HG02798 (cell line): ENCODE measurements at regions not wholly inside any gene's neighbourhood (a gene's known extent, or its start where the extent isn't known, plus 50 kb on each side); places are given as distances from the start of the nearest gene placed in this dataset.

Source experiments
- ATAC-seq: cut with Tn5 transposase; IDR thresholded peaks from one replicate; pipeline ENCODE4 v1.9.1; 2021; ENCODE audit warnings: mild to moderate bottlenecking; ENCODE audit not compliant: unreplicated experiment, poor library complexity

DNA sequence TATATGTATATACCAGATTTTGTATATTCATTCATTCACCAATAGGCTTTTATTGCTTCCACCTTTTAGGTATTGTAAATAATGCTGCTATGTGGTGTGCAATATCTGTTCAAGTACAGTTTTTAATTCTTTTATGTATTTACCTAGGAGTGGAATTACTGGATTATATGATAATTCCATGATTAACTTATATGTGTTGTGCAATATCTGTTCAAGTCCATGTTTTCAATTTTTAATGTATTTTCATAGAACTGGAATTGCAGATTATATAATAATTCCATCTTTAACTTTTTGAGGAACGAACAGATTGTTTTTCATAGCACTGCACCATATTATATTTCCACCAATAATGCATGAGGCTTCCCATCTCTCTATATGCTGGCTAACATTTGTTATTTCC is 50.6 kb upstream of the L3MBTL4 start:
- ATAC-seq = no peak

DNA sequence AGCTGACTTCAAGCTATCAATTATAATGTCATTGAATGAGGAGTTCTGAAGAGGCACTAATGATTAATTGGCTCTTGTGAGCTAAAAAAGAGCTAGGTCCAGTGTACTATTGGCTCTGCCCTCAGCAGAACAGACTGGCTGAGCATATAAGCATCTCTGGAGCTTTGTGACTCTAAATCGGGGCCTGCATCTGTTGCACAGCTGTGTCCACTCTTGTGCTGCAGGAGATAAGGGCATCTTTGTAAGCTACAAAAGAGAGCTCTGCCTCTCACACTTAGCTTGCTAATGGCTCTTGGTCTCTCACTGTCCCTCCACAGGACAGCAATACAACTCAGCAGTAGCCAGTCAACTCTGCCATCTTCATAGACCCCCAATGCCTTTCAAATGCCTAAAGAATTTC is 61.5 kb upstream of the L3MBTL4 start:
- ATAC-seq = no peak

DNA sequence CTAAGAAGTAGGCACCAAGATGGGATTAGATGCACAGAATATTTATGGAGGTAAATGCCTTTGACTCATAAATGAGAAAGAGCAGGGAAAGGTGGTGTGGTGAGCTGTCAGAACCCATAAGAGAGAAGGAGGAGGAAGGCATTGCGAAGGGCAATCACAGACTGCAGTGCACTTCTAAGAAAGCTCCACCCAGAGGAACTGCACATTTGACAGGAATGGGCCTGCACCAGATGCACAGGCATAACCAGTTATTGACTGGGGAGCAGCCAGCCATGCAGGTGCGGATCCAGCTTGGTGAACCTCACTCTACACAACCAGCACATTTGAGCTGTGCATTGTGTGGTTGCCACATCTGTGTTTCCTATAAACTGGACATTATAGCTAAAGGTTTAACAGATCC is 62.2 kb upstream of the L3MBTL4 start:
- no peak for ATAC-seq

DNA sequence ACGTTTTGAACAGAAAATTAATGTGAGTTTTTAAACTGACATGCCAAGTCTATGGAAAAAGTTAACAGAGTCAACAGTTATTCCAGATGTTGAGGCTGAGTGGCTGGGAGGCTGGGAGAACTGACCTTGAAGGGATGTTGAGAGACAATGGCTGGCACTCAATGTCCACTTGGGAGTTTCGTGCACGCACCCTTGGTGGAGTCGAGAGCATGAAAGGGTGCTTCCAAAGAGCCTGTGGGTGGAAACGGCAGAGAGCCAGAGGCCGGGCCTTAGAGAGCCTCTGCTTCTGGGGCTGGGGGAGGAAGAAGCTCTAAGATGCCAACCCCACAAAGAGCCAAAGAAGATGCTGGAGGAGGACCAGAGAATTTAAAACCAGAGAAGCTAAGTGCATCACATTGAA is 63.4 kb upstream of the L3MBTL4 start:
- no peak for ATAC-seq

DNA sequence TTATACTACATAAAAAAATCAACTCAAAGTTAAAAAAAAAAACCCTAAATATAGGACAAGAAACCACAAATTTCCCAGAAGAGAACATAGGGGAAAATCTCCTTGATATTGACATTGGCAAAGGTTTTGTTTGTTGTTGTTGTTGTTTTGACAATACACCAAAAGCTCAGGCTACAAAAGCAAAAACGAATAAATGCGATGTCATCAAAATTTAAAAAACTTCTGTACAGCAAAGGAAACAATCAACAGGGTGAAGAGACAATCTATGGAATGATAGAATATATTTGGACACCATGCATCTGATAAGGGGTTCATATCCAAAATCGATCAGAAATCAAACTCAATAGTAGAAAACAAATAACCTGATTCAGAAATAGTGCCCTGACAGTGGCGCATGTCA is 65.0 kb upstream of the L3MBTL4 start:
- ATAC-seq = no peak

DNA sequence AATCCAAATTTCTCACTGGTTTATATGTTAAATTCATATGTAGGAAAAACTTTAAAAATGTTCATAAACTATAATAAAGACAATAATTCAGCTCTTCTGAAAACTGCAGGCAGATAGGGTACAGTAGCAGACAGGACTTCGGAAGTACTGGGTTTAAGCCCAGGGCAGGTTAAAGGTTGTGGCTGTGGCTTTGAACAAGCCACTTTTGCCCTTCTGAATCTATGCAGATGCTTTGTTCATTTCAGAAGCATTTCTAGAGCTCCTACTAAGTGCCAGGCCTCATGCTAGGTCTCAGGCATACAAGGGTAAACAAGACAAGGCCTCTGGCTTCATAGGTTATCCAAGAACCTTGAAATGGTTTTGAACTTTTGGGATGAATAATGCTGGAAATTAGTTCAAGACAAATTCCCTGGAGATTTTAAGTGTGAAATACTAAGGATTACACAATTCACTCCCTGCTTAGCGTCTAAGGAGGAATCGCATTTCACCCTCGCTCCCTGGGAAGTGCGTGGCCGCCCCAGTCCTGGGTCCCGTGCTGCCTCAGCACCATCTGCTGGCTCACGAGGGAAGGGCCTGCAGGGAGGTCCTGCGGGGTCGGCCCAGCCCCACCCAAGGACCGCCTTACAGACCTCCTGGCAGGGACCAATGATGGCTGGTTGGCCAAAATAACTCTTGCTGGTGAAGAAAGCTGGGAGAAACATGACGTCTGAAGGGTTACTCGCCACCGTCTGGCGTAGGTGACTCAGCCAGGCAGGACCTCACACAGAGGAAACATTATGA is 67.7 kb upstream of the L3MBTL4 start:
- peak; percentile 60 for ATAC-seq

DNA sequence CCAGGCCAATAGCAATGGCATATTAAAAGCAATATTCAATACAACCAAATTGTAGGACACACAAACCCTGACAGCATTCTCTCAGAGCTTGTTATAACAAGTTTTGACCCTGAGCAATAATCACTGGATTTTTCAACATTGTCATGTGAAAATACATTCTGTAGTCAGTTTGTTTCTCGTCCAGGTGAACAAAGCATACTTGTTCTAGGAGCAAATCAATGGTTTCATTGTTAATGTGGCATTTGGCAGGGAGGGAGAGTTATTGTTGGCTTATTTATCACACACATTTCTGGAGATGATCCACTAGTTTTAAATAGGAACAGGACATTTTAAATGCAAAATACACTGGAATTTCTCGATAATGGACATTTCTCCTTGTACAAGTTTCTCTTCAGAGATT is 69.9 kb upstream of the L3MBTL4 start:
- no peak for ATAC-seq

DNA sequence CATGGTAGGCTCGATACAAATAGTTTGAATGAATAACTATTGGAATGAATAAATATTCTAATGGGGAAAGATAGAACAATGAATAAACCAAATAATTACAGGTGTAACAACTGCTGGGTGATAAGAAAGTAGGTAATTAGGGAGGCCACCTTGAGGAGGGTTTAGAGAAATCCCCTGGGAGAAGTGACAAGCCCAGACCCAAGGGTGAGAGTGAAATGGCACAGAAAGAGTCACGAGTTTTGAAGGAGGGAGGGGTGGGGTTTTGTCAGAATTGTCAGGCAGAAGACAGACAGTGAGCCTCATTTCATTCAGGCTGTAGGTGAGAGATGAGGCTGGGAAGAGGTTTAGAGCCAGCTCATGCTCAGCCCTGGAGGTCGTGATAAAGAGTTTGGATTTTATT is 71.6 kb upstream of the L3MBTL4 start:
- ATAC-seq = no peak

DNA sequence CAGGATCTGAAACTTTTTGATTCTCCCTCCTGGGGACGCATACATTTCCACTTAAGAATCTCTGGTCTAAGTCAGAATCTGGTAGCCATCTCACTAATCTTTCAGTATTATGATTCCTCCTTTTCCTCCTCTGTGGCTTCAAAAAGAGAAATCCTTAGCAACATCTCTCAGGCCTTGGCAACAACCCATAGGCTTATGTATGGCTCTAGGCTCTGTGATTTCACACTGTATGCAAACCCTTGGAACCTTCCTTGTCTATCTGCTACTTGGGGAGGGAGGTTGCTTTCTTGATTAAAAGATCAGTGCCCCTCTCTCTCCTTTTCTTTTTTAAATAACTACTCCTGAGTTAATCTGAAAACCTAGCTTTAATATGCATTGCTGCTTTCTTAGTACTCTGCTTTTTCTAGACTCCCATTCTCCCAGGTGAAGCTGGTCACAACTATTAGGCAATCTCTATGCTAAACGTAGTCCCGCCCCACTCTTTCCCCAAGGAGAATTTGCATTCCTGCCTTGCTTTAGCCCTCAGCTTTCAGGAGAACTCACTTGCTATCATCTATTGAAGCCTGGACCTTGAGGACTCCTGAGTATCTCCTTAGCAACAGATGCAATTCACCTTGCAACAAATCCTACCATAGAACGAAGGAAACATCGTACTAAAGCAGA is 72.2 kb upstream of the L3MBTL4 start:
- no peak for ATAC-seq

DNA sequence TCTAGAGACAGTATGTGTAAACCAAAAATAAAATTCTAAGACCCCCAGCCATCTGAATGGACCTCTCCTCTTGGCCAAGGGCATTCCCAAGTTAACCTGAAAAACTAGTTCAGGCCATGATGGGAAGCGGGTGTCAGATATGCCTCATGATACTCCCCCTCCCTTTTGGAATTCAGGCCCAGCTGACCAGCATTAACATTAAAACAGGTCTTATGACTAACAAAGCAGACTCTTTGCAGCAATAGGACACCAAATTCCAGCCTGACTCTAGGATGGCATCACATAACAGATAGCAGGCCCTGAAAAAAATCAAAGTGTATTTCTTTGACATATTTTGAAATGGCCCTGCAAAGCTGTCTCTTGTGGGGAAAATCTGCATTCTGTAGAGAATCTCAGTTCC is 73.3 kb upstream of the L3MBTL4 start:
- no peak for ATAC-seq

DNA sequence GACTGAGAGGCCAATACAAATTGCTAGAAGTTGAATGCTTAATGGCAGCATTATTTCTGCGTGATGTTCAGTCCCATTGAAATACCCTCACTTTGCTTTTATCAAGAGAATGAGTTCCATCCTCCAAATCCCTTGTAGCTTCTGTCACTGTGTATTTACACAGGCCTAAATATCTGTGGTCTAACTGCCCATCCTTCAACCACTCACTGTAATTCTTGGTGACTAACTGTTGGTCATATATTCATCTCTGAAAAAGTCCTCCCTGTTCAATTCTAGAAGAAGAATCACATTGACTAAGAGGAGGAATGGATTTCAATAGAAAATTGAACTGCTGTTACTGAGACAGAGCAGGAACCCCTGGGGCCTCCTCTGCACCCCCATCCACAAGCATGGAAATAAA is 74.2 kb upstream of the L3MBTL4 start:
- ATAC-seq = no peak

DNA sequence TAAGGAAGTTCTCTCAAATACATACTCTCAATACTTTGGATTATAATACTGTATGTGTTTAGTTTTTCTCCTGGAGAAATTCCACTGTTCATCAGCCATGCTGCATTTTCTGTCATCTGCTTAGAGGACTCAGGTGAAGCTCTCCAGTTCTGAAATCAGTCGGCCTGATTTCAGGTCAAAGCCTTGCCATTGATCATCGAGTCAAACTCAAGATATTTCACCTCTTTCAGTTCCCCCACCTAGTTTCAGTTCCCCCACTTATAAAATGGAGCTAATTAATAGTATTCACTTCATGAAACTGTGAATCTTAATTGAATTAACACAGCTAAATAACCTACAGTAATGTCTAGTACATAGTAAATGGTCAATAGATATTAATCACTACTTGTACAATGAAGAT is 75.3 kb upstream of the L3MBTL4 start:
- no peak for ATAC-seq

DNA sequence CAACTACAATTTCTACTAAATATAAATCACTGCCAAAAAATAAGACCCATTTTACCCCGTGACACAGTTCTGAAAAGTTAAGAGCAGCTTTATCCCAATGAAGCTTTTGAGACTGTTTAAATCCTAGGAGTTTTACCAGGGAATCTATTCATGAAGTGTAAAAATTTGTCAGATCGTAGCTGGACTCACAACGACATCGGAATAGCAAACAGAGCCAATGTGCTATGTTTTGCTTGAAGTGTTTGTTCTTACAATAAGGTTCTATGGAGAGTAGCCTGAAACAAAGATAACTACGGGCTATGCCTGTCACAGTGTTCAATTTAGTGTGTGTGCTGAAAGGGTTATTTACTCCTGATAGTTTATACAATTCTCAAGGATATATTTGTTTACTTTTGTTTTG is 78.5 kb upstream of the L3MBTL4 start:
- ATAC-seq = no peak

DNA sequence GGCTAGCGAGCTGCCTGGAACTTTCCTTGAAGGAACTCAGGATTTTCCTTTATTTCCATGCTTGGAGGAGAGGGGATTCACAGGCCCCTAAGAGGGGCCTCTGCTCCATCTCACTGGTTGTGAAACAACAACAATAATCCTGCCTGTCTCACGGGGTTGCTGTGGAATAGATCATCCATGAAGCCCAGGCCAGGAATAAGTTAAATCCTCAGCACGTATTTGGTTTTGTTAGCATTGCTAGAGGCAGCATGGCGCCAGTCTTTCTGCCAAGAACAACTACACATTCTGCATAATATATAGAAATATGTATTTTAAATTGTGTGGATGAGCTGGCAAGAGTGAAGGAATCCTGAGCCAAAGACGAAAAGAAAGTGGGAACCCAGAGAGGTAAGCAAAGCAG is 80.8 kb upstream of the L3MBTL4 start:
- ATAC-seq = no peak

DNA sequence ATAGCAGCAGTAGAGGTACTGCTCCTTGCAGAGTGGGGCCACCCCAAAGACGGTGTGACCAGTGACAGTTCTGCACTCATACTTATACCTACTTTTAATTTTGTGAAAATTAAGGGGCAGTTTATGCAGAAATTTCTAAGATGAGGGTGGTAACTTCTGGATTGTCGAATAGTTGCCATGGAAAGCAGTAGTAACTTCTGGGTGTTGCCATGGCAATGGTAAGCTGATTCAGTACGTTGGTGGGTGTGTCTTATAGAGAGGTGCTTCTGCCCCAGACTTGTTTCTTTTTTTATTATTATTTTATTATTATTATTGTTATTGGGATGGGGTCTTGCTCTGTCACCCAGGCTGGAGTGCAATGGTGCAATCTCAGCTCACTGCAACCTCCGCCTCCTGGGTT is 82.8 kb upstream of the L3MBTL4 start:
- ATAC-seq = no peak

DNA sequence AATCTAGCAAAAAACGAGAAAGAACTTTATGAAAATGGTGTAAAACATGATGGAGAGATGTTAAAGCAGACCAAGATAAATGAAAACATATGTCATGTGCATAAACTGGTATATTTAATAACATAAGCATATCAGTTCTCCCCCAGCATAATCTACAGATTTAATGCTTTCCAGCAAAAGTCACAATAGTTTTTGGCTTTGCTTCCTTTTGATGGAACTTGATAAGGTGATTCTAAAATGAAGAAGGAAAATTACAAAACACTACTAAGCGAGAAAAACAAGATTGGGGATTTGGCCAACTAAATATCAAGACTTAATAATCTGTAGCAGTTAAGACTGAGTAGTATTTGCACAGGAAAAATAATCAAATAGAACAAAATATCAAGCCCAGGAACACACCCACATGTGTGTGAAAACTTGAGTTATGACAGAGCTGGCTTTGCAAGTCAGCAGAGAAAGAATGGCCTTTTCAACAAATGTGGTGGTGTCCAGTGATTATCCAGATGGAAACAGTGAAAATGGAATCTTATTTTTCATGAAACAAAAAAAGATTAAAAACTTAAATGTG is 83.7 kb upstream of the L3MBTL4 start:
- ATAC-seq = no peak

DNA sequence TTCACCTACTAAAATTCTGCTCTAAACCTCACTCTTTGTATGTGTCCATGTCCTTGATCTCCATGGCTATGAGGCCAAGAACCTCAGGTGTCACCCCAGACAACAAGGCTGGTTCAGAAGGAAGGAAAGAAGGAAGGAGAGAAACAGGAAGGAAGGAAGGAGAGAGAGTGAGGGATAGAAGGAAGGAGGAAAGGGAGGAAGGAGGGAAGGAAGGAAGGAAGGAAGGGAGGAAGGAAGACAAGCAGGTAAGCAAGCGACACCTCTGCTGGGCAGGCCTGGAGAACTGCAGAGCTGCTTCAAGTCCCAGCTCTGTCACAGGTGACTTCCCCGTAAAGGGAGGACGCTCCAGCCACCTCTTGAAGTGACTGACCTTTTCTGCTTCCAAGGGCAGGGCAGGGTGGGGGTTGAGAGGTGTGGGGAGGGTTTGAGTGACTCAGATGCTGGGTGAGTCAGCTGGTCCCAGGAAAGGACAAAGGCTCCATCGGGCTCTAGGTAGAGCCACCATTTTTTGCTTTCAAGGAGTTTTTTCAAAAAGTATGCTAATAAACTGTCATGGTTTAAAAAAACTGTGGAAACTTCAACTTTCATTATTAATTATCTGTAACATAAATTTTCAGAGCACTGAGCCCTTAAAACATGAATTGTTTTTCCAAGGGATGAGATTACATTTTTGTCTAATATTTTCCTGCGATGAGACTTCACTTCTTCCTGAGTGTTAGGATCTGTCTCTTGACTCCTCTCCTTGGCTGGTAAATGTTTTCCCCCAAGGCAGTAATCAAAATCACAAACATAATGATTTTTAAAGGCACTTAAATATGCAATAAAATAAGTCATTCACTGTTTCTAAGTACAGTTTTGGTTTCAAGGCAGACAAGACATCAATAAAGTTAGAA is 90.1 kb upstream of the L3MBTL4 start:
- no peak for ATAC-seq

DNA sequence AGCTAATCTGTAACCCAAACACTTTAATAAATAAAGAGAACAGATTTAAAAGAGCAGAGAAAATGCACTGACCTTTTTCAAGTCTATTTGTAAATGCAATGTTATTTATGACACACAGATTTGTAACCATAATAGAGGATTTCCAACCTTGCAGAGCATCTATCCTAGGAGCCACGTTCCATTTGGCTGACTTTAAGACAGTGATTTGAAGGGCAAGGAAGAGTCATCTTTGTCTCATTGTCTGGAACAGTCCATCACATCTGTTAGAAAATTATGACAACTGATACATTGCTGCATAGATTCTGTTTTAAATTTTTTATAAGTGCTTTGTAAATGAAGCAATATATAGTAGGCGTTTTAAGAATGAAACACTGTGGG is 90.8 kb upstream of the L3MBTL4 start:
- no peak for ATAC-seq

DNA sequence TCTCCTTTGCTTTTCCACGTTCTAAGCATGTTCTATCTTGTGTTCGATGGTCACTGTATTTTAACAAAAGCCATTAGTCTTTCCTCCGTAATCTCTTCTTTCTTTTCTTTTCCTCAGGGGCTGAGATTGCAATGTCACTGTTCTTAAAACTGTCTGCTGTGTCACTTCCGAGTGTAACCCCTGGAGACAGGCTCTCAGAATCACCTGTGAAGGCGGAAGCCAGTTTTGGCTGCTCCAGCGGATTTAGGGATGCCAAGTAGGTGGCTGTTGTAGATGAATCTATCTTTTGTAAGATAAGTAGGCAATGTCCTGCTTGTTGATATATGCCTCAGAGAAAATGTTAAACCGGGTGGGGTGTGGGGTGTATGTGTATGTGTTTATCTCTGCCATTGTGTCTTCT is 94.7 kb upstream of the L3MBTL4 start:
- ATAC-seq = no peak

DNA sequence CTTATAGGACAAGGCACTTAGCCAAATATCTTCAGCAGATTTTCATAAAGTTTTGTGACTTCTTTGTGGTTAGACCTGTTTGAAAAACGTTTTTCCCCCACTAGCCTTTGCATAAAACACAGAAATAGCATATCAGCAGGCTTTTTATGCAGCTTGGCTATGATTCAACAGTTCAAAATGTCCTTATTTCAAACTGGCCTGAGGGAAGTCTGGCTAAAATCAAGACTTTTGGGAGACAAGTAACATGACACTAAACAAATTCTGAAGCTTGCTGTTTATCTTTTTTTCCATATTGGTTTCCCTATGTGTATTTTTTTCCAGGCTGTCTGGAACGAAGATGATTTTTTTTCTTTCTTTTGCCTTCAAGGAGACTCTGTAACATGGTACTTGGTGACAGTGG is 95.1 kb upstream of the L3MBTL4 start:
- ATAC-seq = no peak

DNA sequence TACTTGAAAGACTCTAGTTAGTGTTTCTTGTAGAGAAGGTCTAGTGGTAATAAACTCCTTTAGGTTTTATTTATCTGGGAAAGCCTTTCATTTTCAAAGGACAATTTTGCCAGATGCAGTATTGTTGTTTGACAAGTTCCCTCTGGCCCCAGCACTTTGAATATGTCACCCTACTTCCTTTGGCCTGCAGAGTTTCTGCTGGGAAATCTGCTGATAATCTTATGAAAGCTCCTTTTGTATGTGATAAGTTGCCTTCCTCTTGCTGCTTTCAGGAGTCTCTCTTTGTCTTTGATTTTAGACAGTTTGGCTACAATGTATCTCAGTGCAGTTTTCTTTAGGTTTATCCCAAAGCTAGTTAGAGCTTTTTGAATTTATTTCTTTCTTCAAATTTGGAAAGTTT is 106.2 kb upstream of the L3MBTL4 start:
- ATAC-seq = no peak
